HepG2 (cell line): ENCODE measurements at regions not wholly inside any gene's neighbourhood (a gene's known extent, or its start where the extent isn't known, plus 50 kb on each side); places are given as distances from the start of the nearest gene placed in this dataset.

Experiments used
- LRRFIP1 ChIP-seq: sonication (generic); formaldehyde crosslinking; conservative IDR thresholded peaks from 2 replicates; pipeline ENCODE4 v1.4.0; 2020; ENCODE audit warnings: missing genetic modification reagents
- POLR2A ChIP-seq, 2 experiments: IDR thresholded peaks; 2 replicates each; pipeline ENCODE4 v1.6.1; 2011; ENCODE audit warnings: low read depth in 2 of 2, low read length in 2 of 2, mild to moderate bottlenecking in 1 of 2, moderate library complexity in 1 of 2; ENCODE audit not compliant: insufficient read depth in 1 of 2
- RAD21 ChIP-seq: fragments of 450-650 bp; formaldehyde crosslinking; IDR thresholded peaks from 2 replicates; pipeline ENCODE4 v1.5.0; 2020; ENCODE audit warnings: mild to moderate bottlenecking
- TRIM24 ChIP-seq: sonication (generic); formaldehyde crosslinking; IDR thresholded peaks from 2 replicates; pipeline ENCODE4 v1.8.0; 2022; ENCODE audit warnings: mild to moderate bottlenecking, missing genetic modification reagents
- TF ChIP-seq, protein P1 (sequence below): sonication (generic); formaldehyde crosslinking; IDR thresholded peaks from 2 replicates; pipeline ENCODE4 v1.5.0; 2020; ENCODE audit warnings: mild to moderate bottlenecking, missing genetic modification reagents, moderate library complexity

DNA sequence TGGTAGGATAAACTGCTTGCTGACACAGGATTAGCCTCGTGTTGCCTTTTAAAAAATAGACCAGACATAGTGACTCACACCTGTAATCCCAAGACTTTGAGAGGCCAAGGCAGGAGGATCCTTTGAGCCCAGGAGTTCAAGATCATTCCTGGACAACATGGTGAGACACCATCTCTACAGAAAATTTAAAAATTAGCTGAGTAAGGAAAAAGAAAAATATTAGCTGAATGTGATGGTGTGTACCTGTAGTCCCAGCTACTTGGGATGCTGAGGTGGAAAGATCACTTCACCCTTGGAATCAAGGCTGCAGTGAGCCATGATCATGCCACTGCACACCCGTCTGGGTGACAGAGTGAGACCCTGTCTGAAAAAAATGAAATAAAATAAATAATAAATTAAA is 82.0 kb downstream of the ETS2 start:
- TF ChIP-seq TRIM24 (CRISPR knock-in tag) = no peak
- no peak for TF ChIP-seq LRRFIP1 (CRISPR knock-in tag)
- no peak for TF ChIP-seq RAD21 (CRISPR knock-in tag)
- TF ChIP-seq POLR2A (IDR thresholded peaks at IDR 0.05; ENCODE audit: insufficient read depth in 1 of 2, low read depth in 2 of 2, low read length in 2 of 2) = no peak
- TF ChIP-seq, protein P1, sequence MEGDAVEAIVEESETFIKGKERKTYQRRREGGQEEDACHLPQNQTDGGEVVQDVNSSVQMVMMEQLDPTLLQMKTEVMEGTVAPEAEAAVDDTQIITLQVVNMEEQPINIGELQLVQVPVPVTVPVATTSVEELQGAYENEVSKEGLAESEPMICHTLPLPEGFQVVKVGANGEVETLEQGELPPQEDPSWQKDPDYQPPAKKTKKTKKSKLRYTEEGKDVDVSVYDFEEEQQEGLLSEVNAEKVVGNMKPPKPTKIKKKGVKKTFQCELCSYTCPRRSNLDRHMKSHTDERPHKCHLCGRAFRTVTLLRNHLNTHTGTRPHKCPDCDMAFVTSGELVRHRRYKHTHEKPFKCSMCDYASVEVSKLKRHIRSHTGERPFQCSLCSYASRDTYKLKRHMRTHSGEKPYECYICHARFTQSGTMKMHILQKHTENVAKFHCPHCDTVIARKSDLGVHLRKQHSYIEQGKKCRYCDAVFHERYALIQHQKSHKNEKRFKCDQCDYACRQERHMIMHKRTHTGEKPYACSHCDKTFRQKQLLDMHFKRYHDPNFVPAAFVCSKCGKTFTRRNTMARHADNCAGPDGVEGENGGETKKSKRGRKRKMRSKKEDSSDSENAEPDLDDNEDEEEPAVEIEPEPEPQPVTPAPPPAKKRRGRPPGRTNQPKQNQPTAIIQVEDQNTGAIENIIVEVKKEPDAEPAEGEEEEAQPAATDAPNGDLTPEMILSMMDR = no peak
